GM12874 (cell line): ENCODE measurements at regions not wholly inside any gene's neighbourhood (a gene's known extent, or its start where the extent isn't known, plus 50 kb on each side); places are given as distances from the start of the nearest gene placed in this dataset.

Experiments
- TF ChIP-seq, protein P1 (sequence below): IDR thresholded peaks from 2 replicates; pipeline ENCODE4 v1.5.1; 2011; ENCODE audit warnings: low read depth, mild to moderate bottlenecking, control low read depth, low read length, moderate library complexity; ENCODE audit not compliant: insufficient read depth

DNA sequence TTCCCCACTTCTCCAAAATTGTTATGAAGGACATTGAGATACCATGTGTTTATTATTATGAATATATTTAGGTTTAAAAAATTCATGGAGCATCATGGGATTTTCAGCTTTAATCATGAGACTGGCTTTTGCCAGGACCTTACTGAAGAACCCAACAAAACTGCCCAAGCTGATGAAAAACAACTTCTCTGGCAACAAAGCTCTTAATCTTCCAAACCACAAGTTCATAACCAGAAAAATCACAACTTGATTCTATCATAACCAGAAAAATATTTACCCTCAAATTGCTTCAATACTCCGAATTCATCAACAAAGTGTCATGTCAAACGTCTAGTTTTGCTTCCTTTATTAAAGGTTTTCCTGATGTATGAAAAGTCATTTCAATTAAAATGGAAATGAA, 971.8 kb upstream of the ACVR2A start:
- TF ChIP-seq, protein P1, sequence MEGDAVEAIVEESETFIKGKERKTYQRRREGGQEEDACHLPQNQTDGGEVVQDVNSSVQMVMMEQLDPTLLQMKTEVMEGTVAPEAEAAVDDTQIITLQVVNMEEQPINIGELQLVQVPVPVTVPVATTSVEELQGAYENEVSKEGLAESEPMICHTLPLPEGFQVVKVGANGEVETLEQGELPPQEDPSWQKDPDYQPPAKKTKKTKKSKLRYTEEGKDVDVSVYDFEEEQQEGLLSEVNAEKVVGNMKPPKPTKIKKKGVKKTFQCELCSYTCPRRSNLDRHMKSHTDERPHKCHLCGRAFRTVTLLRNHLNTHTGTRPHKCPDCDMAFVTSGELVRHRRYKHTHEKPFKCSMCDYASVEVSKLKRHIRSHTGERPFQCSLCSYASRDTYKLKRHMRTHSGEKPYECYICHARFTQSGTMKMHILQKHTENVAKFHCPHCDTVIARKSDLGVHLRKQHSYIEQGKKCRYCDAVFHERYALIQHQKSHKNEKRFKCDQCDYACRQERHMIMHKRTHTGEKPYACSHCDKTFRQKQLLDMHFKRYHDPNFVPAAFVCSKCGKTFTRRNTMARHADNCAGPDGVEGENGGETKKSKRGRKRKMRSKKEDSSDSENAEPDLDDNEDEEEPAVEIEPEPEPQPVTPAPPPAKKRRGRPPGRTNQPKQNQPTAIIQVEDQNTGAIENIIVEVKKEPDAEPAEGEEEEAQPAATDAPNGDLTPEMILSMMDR: no peak

DNA sequence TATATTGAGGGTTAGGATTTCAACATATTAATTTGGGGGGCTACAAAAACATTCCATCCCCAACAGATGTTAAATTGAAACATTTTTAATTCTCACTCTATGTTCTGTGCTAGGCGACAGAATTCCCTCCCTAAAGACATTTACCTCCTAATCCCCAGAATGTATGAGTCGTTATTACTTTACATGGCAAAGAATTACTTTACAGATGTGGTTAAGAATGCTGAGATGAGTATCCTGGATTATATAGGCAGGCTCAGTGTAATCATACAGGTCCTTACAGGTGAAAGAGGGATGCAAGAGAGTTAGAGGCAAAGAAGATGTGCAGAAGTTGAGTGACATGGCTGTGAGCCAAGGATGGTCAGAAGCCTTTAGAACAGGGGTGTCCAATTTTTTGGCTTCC, 974.1 kb upstream of the ACVR2A start:
- TF ChIP-seq, protein P1: no peak

DNA sequence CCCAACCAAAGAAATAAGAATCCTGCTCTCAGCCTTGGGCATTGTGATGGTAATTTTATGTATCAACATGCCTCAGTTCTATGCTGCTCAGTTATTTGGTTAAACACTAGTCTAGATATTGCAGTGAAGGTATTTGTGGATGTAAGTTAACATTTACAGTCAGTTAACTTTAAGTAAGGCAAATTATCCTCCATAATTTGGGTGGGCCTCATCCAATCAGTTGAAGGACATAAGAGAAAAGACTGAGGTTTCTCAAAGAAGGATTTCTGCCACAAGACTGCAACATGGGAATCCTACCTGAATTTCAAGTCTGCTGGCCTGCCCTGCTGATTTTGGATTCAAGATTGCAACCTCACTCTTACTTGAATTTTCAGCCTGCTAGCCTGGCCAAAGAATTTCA, 975.5 kb upstream of the ACVR2A start:
- TF ChIP-seq, protein P1: no peak

DNA sequence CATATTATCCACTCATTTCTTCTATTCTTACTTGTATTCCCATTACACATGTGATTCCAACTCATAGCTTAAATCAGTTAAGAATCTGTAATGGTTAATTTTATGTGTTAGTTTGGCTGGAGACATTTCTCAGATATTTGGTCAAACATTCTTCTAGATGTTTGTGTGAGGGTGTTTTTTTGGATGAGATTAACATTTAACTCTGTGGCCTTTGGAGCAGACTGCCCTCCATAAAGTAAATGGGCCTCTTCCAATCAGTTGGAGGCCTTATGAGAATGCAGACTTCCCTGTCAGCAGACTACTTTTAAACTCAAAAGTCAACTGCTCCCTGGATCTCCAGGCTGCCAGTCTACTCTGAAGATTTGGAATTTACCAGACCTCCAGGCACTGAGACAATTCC, 976.8 kb upstream of the ACVR2A start:
- TF ChIP-seq, protein P1: no peak

DNA sequence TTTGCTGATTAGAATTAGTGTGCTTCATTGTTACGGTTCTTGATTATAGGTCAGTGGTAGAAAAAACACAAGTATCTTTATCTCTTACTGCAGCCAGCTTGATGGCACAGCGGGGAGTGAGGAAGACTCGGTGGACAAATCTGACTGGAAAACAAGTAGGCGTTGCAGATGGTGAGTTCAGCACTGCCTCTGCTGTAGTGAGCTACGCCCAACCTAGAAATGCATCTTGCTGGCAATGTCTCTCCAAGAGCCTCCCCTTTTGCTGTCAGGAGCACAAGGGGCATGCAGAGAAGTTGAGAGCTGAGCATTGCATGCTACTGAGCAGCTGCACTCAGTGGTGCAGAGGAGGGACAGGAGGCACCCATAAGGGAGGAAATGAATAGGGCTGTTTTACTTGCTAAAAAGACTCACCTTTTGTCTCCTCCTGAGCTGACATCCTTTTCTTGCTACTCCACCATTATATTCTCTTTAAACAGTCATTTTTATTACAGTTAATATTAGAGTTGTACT, 977.3 kb upstream of the ACVR2A start:
- TF ChIP-seq, protein P1: no peak

DNA sequence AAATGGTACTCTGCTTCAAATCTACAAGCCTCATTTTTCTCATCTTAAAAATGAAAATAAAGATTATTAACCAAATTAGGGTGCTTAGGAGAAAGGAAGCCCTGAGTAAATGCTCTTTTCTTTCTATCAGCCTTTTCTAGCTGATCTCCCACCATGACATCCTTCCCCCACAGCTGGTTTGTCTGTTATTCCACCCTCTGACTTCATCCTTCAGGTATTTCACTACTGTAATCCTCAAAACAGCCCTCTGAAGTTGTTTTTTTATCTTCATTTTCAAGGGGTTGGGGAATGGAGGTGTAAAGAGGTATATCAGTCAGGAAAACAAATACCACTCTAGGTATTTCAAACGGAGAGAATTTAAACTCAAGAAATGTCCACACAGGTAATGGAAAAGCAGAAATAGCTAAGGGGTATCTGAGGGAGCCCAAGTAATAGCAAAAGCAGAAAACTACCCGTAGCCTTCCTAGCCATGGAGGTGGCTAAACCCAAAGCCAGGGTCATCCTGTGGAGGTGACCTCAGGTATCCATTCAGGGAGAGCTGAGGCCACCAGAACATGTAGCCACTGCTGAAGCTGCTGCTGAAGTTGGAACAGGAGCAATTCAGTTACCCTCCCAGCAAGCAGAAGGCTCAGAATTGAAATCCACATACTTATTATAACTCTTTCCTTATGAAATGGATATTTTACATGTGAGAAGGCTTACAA, 990.9 kb upstream of the ACVR2A start:
- TF ChIP-seq, protein P1: no peak

DNA sequence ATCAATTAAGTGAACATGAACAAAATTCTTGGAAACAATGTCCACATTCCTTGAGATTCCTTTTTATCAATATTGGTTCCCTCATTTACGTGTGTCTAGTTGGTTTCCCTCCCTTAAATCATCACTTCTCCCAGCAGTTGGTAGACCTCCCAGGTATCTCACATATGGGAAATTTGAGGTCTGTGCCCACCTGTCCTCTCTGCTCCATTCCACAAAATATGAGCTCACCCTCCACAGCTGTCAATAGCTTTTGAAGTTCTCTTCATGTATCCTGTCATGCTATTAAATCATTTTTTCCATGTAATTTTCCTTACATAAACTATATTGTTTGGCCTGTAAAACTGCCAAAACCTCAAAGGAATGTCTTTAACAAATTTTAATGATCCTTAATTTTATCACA, 992.2 kb upstream of the ACVR2A start:
- TF ChIP-seq, protein P1: no peak

DNA sequence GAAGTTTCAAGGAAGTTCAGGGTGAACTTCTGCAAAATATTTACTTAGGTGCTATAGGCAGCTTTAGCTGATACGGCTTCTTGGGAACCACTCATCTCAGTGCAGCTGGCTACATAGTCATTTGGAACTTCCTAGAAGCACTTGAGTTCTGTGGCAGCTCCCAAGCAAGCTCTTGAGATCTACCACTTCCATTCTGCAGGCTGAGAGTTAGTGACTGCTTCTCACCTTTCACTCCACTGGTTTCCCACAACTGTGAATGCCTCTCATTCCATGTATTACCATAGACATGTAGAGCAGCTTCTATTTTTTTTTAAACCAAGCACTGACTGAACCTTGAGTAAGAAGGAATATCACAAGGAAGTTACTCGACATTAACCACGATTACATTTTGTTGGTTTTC, 994.1 kb upstream of the ACVR2A start:
- TF ChIP-seq, protein P1: no peak
